Kidney epithelial cell (primary cell): ENCODE measurements at regions not wholly inside any gene's neighbourhood (a gene's known extent, or its start where the extent isn't known, plus 50 kb on each side); places are given as distances from the start of the nearest gene placed in this dataset.
"Not testable (repeated sequence)": the region's sequence is repeated elsewhere in the genome, so short reads cannot be mapped to it uniquely, and the experiment has no call there.

Source experiments
- DNase-seq: peaks from one replicate; pipeline ENCODE4 v3.0.0-alpha.2; 2010; ENCODE audit warnings: low read depth
- H3K27me3 ChIP-seq: 2 replicates; pipeline ENCODE4 v1.6.0; 2011; ENCODE audit warnings: low read length; ENCODE audit not compliant: control insufficient read depth, insufficient read depth
- H3K36me3 ChIP-seq: 2 replicates; pipeline ENCODE4 v1.5.1; 2011; ENCODE audit warnings: low read length; ENCODE audit not compliant: control insufficient read depth, insufficient read depth
- H3K4me3 ChIP-seq: 2 replicates; pipeline ENCODE4 v1.5.1; 2011; ENCODE audit warnings: low read depth, mild to moderate bottlenecking, control low read depth, low read length
- CTCF ChIP-seq: IDR thresholded peaks from 2 replicates; pipeline ENCODE4 v1.5.1; 2011; ENCODE audit warnings: mild to moderate bottlenecking, moderate library complexity, low read length, control low read depth, inconsistent platforms; ENCODE audit not compliant: insufficient read depth, poor library complexity, severe bottlenecking

GRCh38 chr5:152177626-152178349 lies 227.3 kb downstream of the NMUR2 start:
- no peaks in the 10 kb centered on the region for H3K36me3 ChIP-seq
- no peak overlapping the region for H3K4me3 ChIP-seq
- H3K27me3 ChIP-seq, result no peaks in the 10 kb centered on the region
- DNase-seq, result no peak
- no peak for TF ChIP-seq CTCF

DNA sequence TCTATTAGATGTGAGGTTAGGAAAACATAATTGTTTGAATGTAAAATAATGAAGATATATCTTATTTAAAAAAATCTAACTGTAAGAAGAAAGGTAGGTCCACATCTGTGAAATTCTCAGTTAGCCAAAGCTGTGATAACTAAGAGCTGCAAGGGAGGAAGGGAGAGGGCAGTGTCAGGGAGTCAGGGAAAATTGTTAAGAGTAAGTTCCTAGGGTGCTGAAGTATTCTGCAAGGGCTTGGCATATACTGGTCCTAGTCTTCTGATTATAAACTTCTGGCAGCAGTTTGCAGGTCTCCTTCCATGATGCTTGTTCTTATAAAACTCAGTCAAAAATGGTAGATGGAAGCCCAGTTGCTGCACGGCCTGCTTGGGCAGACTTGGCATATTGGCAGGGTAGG lies 233.2 kb downstream of the NMUR2 start:
- no peaks in the 10 kb centered on the region for H3K36me3 ChIP-seq
- TF ChIP-seq CTCF, result no peak
- no peak overlapping the region for H3K4me3 ChIP-seq
- no peak for DNase-seq
- no peaks in the 10 kb centered on the region for H3K27me3 ChIP-seq

GRCh38 chr5:152170350-152170749 lies 234.7 kb downstream of the NMUR2 start:
- H3K36me3 ChIP-seq, result no peaks in the 10 kb centered on the region
- no peak overlapping the region for H3K4me3 ChIP-seq
- H3K27me3 ChIP-seq, result no peaks in the 10 kb centered on the region
- TF ChIP-seq CTCF, result no peak
- DNase-seq, result no peak

DNA sequence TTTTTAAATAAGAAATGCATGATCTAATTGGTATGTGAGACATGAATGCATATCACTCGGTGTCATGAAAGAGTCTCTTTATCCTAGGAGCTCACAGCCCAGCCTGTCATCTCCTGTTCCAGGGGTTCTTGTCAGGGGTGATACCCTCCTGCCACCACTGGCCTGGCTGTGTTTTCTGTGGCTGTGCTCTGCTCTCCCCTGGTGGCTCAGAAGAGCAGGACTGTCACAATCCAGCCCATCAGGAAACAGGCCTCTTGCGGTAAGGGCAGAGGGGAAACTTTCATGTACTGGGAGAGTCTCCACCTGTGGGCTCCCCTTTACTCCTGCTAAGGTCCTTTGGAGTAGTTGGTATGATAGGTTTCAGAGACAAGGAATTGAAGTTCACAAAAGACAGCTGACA lies 240.2 kb upstream of the GLRA1 start:
- Histone ChIP-seq H3K4me3 (no peak overlapping the region), H3K36me3 (no peaks in the 10 kb centered on the region), H3K27me3 (no peaks in the 10 kb centered on the region)
- TF ChIP-seq CTCF, result no peak
- no peak for DNase-seq

DNA sequence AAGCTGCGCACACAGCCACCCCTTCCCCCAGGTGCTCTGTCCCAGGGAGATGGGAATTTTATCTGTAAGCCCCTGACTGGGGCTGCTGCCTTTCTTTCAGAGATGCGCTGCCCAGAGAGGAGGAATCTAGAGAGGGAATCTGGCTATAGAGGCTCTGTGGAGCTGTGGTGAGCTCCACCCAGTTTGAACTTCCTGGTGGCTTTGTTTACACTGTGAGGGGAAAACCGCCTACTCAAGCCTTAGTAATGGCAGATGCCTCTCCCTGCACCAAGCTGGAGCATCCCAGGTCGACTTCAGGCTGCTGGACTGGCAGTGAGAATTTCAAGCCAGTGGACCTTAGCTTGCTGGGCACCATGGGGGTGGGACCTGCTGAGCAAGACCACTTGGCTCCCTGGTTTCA lies 235.2 kb upstream of the GLRA1 start:
- H3K27me3 ChIP-seq, DNase-seq: not testable (repeated sequence)

GRCh38 chr5:152154452-152154851 lies 229.8 kb upstream of the GLRA1 start:
- H3K4me3 ChIP-seq, H3K36me3 ChIP-seq, DNase-seq, H3K27me3 ChIP-seq: not testable (repeated sequence)

More for the DNA sequence above, 235.2 kb upstream of the GLRA1 start:
- H3K4me3 ChIP-seq, H3K36me3 ChIP-seq: not testable (repeated sequence)

- Histone ChIP-seq H3K36me3 (no peaks in the 10 kb centered on the region), H3K27me3 (no peaks in the 10 kb centered on the region), H3K4me3 (no peak overlapping the region)
- no peak for TF ChIP-seq CTCF
- no peak for DNase-seq
Measured at GRCh38 chr5:152151940-152152339, 227.3 kb upstream of the GLRA1 start.
